Suprapubic skin (tissue), 4 donors: ENCODE measurements at regions not wholly inside any gene's neighbourhood (a gene's known extent, or its start where the extent isn't known, plus 50 kb on each side); places are given as distances from the start of the nearest gene placed in this dataset.

Experiments
- EP300 ChIP-seq: sonication (generic); formaldehyde crosslinking; IDR thresholded peaks from one replicate; pipeline ENCODE4 v1.6.1; 2017; ENCODE audit warnings: antibody characterized with exemption
- POLR2AphosphoS5 ChIP-seq, 3 donors: sonication (generic); formaldehyde crosslinking; IDR thresholded peaks; one replicate each; pipeline ENCODE4 v1.6.1; 2017; ENCODE audit warnings: antibody characterized with exemption in 3 of 3

DNA sequence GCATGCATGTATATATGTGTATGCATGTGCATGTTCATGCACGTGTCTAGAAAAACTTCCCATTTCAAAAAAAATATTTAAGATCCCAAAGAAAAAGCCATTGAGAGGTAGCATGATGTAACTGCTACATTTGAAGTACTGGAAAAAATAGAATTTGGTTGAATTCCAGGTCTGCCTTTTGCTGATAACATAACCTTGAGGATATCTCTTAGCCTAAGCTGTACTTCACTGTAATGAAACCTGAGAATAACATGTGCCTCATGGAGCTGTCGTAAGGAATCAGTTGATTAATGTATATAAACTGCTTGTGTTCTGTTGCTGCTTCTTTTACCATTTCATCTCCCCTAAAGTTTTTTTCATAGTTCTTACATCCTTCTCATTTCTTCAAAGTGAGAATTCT, 351.8 kb downstream of the GRIA2 start:
- TF ChIP-seq EP300 = no peak
- TF ChIP-seq POLR2AphosphoS5 (IDR thresholded peaks at IDR 0.05) = no peak
